GM21825 (cell line): ENCODE measurements at regions not wholly inside any gene's neighbourhood (a gene's known extent, or its start where the extent isn't known, plus 50 kb on each side); places are given as distances from the start of the nearest gene placed in this dataset.
"Not testable (repeated sequence)": the region's sequence is repeated elsewhere in the genome, so short reads cannot be mapped to it uniquely, and the experiment has no call there.

Experiments used
- ATAC-seq: cut with Tn5 transposase; IDR thresholded peaks from one replicate; pipeline ENCODE4 v1.9.1; 2021; ENCODE audit warnings: mild to moderate bottlenecking, moderate library complexity; ENCODE audit not compliant: unreplicated experiment

DNA sequence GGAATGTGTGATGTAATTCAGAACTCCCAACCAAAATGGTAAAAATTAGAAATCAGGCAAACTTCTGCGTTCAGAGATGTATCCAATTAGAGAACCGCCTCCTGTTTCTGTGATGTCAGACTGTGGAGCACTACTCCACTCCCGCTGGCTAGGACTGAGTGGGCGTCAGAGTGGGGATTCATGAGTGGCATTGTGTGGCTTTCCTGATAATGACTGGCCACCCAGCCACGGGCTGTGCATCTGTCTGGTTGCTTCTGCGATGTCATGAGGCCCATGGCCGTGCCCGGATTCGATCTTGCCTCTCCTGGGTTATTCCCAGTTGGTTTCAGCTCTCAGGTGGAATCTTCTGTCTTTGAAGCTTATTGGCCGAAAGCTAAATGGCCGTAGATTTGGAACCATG, 87.1 kb upstream of the KCNA1 start:
- ATAC-seq: no peak

DNA sequence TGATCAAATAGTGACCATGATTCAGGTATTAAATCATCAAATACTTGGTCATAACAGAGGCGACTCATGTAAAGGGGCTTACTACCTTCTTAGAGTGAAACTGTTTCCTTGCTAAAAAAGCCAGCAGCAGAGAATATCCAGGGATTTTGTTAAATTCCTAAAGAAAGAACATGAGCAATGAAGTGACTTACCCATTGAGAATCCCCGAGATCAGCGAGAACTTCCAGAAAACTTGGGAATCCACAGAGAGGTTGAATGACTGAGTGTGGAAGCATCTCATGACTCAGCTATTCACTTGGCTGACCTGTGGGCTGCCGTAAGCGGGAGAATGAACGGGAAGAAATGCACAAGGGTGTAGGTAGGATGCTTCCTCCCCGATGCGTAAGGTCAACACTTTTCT, 85.3 kb upstream of the KCNA1 start:
- ATAC-seq: no peak

DNA sequence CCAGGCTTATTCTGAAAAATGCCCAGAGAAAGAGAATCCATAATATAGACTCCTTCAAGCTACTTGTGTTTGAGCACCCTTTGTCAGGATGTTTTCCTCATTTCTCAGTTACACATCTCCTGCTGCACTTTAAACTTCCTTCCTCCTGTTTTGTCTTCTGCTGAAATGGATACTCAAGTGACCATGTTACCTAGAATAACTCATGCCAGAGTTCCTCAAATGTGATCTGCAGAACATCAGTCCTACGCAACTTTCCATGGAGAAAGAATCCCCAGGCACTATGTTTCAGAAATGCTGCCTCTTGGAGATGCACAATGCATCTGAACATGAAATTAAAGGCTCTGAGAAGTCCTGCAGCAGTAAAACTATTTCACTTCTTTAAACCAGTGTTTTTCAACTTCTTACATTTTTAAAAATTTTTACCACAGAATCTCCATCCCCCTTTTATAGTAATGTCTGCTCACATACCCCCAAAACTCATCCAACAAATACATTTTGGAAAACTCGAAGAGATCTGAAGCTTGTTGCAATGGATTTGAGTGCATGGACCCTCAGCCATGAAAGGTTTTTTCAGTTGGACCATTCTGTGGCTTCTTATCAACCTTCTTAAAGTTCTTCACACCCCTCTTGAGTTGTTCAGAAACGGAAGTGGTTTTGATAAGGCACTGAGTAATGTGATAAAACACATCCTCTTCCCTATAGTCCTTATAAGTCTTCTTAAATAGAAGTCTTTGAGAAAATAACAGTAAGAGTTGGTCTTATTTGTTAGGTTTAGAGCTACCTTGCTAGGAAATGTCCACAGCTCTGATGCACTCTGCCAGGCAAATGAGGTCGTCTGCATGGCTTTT, 84.5 kb upstream of the KCNA1 start:
- ATAC-seq: no peak

DNA sequence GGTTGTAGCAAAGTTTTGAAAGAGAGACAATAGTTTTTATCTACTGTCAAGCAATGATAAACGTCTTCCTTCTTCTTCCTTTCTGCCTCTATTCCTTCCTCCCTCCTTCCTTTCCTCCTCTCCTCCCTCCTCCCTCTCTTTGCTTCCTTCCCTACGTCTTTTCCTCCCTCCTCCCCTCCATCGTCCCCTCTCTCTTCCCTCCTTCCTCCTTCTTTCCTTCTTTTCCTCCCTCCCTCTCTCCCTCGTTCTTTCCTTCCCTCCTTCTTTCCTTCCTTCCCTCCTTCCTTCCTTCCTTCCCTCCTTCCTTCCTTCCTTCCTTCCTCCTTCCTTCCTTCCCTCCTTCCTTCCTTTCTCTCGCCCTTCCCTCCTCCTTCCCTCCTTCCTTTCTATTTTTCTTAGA, 82.8 kb upstream of the KCNA1 start:
- ATAC-seq: no peak

DNA sequence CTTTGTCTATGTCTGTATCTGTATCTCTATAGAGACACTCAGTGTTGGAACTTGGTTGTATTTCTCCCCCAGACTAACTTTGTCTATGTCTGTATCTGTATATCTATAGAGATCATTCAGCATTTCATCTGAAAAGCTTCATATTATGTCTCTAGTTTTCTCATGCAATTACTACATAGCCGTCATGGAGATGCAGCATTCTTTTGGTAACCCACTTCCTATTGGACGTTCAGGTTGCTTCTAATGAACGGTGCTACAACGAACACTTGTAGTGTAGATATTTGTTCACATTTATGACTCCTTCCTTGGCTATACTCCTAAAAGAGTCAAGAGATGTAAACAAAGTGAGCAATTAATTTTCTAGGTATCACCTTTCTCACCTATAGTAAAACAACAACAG, 81.5 kb upstream of the KCNA1 start:
- no peak for ATAC-seq

DNA sequence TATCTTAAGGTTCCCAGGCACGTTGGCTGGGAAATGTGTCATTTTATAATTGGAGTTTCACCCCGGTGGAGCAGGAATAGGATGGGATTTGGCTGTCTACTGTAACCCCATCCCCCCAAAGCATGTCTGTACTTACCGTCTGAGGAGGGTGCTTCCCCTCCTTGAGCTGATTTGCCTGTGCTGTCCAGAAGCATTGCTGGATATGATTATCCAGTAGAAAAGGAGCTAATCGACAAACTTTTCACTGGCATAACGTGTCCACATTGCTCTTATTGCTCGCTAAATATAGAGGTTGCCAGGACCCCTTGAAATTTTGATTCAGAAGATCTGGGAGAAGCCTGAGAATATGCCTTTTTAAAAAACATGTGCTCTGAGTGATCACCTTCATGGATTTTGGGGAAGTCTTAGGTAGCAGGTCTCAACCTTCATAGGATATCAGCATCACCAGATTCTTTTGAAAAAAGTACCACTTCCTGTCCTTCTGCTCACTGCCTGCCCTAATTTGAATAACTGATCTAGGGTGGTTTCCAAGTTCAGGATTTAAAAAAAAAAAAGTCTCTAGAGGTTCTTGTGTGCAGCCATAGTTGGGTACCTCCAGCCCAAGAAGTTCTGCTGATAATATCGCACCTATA, 80.4 kb upstream of the KCNA1 start:
- peak; percentile 73 for ATAC-seq

DNA sequence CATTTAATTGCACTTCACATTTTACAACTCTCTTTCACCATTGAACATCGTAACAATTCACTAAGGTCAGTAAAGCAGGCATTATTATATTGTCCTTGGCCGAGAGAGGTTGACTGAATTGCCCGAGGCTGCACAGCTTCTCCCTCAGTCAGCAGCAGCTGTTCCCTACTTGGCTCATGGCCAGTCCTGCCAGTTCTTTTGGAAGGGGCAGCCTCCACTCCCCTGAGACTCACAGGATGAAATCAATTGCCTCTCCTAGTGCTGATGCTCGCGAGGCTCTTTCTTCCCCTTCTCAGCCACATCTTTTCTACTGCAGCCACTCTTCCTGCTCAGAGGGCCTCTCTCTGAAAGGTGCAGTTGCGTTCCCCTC, 79.9 kb upstream of the KCNA1 start:
- peak; percentile 19 for ATAC-seq

DNA sequence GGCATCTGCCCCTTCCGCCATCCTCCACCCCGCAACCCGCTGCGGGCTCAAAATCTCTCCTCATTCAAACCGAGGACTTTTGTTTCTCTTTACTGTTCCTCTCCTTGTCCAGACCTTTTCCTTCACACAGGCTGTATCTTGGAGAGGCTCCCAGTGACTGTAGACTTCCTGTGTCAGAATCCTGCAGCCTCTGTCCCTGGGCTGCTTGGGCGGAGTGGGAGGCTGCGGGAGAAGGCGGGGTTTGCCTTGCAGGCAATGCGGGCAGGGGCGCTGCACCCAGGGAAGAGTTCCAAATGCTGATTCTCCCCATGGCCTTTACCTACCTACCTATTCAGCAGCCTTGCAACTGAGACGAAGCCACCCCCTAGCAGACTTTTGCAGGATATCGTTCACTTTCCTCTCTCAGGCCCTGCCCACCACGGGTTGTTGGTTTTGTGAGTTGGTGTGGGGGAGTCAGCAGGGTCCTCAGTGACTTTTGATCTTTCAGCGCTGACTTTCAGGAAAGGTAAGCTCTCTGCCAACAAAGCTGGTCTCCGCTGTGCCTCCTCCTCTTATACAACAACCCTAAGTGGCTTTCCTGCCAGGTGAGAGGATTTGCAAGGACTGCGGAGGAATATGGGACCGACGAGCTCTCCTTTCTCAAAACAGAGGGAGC, 79.0 kb upstream of the KCNA1 start:
- no peak for ATAC-seq

DNA sequence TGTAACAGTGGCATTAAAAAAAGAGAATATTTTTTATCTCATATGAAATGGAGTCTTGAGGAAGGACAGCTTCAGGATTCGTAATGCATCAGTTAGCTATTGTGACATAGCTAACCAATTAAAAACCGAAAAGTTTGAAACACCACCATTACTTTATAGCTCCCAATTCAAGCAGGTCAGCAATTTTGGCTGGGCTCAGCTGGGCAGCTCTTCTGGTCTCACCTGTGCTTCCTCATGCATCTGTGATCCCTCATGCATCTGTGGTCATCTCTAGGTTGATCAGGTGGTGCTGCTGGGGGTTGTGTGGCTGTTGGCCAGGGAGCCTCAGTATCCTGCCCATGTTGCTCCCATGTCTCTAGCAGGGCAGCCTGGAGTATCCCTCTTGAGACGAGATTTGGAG, 76.7 kb upstream of the KCNA1 start:
- ATAC-seq: no peak

DNA sequence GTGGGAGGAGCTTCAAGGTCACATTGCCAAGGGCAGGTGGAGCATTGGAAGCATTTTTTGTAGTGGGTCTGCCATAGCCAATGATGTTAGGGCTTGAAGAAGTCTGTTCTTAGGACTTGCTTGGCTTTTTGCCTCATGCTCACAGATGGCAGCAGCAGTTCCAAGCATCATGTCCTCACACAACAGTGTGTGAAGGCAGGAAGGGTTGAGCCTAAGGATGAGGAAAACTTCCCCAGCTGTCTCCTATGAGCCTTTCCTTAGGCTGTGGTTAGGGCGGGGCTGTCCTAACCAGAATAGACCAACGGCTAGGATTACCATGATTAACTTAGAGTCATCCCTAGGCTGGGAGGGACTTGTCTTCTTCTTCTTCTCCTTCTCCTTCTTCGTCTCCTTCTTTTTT, 76.2 kb upstream of the KCNA1 start:
- no peak for ATAC-seq

DNA sequence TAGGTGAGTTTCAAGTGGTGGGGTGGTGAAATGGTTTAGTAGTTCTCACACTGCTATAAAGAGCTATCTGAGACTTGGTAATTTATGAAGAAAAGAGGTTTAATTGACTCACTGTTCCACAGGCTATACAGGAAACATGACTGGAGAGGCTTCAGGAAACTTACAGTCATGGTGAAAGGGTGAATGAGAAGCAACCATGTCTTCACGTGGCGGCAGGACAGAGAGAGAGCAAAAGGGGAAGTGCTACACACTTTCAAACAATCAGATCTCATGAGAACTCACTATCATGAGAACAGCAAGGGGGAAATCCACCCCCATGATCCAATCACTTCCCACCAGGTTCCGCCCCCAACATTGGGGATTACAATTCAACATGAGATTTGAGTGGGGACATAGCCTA, 67.3 kb upstream of the KCNA1 start:
- ATAC-seq: not testable (repeated sequence)

DNA sequence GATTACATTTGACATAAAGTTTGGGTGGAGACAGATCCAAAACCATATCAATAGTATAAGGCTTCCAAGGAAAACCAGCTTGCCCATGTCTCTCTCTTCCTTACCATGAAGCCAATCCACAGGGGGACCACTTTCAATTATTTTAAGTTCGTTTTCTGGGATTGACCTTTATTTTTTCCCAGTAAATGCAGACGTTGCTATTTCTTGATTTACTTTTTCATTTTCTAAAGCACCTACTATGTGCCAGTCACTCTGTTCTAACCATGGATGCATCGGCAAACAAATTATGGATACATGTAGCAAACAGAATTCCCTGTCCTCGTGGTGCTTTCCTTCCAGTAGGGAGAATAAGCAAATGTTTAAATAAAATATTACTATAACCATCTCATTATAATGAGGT, 65.8 kb upstream of the KCNA1 start:
- ATAC-seq: no peak

DNA sequence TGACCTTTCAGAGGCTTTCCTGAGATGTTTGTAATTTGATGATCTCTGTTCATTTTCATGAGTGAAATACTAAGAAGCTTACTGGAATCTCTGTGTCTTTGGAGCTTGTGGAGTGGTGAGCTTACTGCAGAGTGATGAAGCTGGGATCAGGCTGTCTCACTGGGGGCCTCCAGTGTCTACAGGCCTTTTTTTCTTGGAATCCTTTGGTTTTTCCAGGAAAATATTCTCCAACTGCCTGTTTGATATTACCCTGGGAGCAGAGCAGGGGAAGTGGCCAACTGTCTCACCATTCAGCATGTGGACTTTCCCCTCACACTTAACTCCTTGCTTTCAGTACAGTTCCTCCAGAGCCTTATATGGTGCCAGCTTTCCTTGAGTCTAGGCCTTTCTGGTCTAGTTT, 62.0 kb upstream of the KCNA1 start:
- ATAC-seq: no peak

DNA sequence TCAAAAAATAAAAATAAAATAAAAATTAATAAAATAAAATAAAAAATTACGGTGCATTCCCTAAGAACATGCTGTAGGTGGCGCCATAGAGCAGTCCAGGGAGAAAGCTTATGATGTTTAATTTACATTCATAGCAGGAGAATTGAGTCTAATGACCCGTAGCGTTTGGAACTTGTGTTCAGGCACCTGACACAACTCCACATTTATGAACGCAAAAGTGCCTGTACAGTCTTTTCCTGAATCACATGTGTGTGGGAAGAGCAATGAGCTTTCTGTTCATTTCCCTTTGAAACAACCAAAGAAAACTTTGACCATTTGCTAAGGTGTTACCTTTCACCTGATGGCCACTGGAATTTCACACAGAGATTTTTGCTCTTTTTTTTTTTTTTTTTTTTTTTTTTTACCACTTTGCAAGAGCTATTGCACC, 60.6 kb upstream of the KCNA1 start:
- ATAC-seq: no peak

DNA sequence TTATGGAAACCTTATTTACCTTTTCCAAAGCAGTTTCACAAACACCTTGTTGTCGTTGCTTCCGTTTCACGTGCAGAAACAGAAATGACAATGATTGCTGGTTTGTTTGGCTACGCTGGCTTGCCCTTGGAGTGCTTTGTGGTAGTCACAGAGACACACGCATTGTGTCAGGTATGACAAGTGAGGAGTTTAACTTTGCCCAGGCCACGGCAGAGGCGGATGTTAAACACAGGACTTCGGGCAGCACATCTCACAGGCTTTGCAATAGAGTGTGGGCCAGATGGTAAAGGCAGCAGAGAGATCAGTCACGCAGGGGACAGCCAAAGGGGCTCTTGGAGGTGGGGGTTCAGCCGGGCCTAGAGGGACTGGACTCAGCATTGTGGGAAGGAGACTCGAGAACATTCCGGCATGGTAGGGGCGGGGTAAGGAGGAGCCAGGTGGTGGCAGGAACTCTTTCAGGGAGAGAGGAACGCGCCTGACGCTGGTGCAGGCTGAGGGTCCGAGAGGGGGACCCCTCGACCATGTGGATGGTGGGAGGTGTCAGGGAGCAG, 59.8 kb upstream of the KCNA1 start:
- ATAC-seq: no peak

DNA sequence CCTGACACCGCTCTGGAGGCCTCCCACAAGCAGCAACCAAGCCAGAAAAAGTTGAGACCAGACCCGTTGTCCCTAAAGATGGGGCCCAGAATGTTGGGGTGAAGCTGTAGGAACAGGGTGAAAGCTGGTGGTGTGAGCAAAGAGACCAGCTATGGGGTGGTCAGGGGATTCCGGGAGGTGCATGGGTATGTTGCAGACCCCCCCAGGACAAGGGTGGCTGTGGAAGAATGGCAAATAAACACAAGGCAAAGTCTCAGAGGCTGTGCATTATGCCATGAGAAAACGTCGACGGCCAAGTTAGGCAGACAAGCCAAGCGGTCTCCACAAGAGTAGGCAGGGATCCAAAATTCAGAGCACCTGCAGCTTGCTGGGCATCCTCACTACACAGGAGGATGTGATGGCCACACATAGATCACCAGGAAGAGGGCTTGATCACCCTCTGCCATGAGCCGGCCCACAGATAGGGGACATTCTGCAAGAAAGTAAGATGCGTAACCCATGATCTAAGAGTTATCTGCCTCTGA, 58.8 kb upstream of the KCNA1 start:
- no peak for ATAC-seq

DNA sequence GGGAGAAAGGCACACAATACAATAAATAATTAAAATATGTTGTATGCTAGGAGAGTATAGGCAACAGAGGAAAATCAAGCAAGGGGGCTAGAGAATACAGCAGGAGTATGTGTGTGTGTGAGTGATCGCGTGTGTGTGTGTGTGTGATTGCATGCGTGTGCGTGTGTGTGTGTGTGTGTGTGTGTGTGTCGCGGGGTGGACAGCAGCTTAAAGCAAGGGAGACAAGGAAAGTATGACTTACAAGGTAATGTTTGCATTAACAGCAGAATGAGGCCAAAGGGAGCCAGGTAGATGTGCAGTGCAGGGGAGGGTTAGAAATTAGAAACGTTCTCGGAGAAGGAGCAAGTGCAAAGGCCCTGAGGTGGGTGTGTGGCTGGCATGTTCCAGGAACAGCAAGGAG, 57.4 kb upstream of the KCNA1 start:
- ATAC-seq: no peak

DNA sequence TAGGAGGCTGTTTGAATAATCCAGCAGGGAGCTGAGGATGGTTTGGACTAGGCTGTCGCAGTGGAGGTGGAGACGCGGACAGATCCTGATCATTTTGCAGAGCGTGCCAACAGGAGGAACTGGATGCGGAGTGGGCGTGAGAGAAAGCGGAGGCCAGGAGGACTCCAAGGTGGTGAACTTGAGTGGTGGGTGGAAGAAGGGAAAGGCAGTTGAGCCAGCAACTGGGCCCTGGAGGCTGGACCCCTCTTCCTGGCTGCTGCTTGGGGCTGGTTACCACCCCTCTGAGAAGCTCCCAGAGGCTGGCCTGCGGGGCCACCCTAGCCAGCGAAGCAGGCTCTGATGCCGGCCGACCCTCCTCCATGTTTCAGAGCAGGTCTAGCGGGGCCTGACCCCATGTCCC, 56.8 kb upstream of the KCNA1 start:
- ATAC-seq: no peak

DNA sequence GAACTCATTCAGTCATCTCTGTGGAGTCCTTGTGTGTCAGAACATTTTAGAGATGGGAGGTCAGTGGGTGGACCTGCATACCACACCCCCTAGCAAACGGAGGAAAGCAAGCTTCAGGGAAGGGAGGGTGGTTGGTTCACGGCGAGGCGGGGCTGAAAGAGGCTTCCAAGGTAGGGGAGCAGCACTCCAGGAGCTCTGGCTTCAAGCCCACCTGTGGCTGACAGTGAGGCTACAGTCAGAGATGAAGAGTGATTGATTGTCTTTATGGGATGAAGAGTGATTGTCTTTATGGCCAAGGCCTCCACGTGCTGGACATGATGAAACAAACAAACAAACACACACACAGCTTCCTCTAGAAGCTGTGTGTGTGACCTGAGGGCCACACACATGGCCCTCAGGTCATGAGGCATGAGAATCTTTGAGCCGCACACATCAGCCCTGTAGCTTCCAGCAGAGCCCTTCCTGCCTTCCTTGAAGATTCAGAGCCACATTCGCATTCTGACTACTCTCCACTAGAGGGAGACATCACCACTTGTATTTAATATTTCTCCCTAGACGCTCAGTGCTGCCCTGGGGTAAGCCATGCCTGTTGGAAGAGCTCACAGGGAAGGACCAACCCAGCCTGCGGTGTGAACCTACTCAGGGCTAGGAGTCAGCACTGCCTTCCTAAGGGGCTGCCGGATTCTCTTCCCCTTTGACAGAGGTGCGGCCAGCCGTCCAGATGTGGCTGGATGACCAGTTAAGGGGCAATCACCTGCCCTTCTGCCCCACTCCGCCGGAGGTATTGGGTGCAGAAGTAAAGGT, 54.4 kb upstream of the KCNA1 start:
- peak; percentile 48 for ATAC-seq

DNA sequence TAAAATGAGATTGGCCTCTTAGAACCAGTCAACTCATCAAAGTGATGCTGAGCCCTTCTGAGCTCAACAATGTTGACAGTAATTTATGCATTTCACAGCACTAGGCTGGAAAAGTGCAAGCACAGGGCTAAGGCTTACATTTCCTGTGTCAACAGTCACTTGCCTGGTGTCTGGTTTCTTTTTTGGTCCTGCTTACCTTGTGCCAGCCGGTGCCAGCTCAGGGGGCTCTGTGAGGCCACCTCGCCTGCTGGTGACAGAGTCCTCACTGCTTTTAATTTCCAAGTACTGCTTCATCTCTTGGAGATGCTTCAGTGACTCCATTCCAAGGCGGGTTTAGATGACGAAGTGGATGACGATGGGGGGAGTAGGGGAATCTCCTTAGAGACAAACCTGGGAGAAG, 53.1 kb upstream of the KCNA1 start:
- ATAC-seq: no peak
